ENCODE measurements at regions not wholly inside any gene's neighbourhood (a gene's known extent, or its start where the extent isn't known, plus 50 kb on each side); places are given as distances from the start of the nearest gene placed in this dataset.
A peak's percentile ranks its signal among the peaks of the same experiment; 100 is the strongest.
"Not testable (repeated sequence)": the region's sequence is repeated elsewhere in the genome, so short reads cannot be mapped to it uniquely, and the experiment has no call there.

GRCh38 chr4:33737726-33738125, 2506.6 kb downstream of the ARAP2 start:
- no peak overlapping the region for H2AFZ ChIP-seq (ENCODE audit: low read length)
- H3K9me3 ChIP-seq (ENCODE audit: insufficient read depth, low read depth, low read length) = no peaks in the 10 kb centered on the region
- H3K36me3 ChIP-seq (ENCODE audit: insufficient read depth, low read length) = no peaks in the 10 kb centered on the region
- H3K9ac ChIP-seq (ENCODE audit: low read depth, low read length, poor library complexity, severe bottlenecking) = no peak overlapping the region
- H3K4me2 ChIP-seq (ENCODE audit: low read depth, low read length, poor library complexity, severe bottlenecking) = no peak overlapping the region
- H3K79me2 ChIP-seq (ENCODE audit: insufficient read depth, low read length) = no peaks in the 10 kb centered on the region
- no peaks in the 10 kb centered on the region for H3K9me2 ChIP-seq (replicated peaks; ENCODE audit: low read depth, low read length)
- no peaks in the 10 kb centered on the region for H3F3A ChIP-seq (ENCODE audit: low read depth)
- no peaks in the 10 kb centered on the region for H4K20me1 ChIP-seq (ENCODE audit: insufficient read depth, low read length, poor library complexity, severe bottlenecking)
- no peaks in the 10 kb centered on the region for H3K27me3 ChIP-seq (ENCODE audit: insufficient read depth, low read length, poor library complexity, severe bottlenecking)
- no peak overlapping the region for H3K4me3 ChIP-seq (ENCODE audit: low read length, poor library complexity, severe bottlenecking)
- no peak for TF ChIP-seq CTCF (conservative IDR thresholded peaks at IDR 0.05; ENCODE audit: low read length)
- TF ChIP-seq EZH2phosphoT487 (IDR thresholded peaks at IDR 0.05; ENCODE audit: borderline replicate concordance) = no peak
- no peaks in the 10 kb centered on the region for H3K4me1 ChIP-seq (ENCODE audit: insufficient read depth, low read length, poor library complexity, severe bottlenecking)

- no peaks in the 10 kb centered on the region for H3K79me2 ChIP-seq (ENCODE audit: insufficient read depth, low read length)
- TF ChIP-seq EZH2phosphoT487 (IDR thresholded peaks at IDR 0.05; ENCODE audit: borderline replicate concordance) = no peak
- no peak for TF ChIP-seq CTCF (conservative IDR thresholded peaks at IDR 0.05; ENCODE audit: low read length)
- H2AFZ ChIP-seq (ENCODE audit: low read length) = no peak overlapping the region
- H3K4me2 ChIP-seq (ENCODE audit: low read depth, low read length, poor library complexity, severe bottlenecking) = peak overlapping the region; percentile 24
- H3K9me3 ChIP-seq (ENCODE audit: insufficient read depth, low read depth, low read length) = no peaks in the 10 kb centered on the region
- no peaks in the 10 kb centered on the region for H3K4me1 ChIP-seq (ENCODE audit: insufficient read depth, low read length, poor library complexity, severe bottlenecking)
- no peaks in the 10 kb centered on the region for H3K36me3 ChIP-seq (ENCODE audit: insufficient read depth, low read length)
- no peaks in the 10 kb centered on the region for H3K9me2 ChIP-seq (replicated peaks; ENCODE audit: low read depth, low read length)
- H3K9ac ChIP-seq (ENCODE audit: low read depth, low read length, poor library complexity, severe bottlenecking) = no peak overlapping the region
- H4K20me1 ChIP-seq (ENCODE audit: insufficient read depth, low read length, poor library complexity, severe bottlenecking) = no peaks in the 10 kb centered on the region
- no peak overlapping the region for H3K4me3 ChIP-seq (ENCODE audit: low read length, poor library complexity, severe bottlenecking)
- no peaks in the 10 kb centered on the region for H3F3A ChIP-seq (ENCODE audit: low read depth)
- H3K27me3 ChIP-seq (ENCODE audit: insufficient read depth, low read length, poor library complexity, severe bottlenecking) = no peaks in the 10 kb centered on the region
Observed at GRCh38 chr4:33739884-33740632, 2504.3 kb downstream of the ARAP2 start.

DNA sequence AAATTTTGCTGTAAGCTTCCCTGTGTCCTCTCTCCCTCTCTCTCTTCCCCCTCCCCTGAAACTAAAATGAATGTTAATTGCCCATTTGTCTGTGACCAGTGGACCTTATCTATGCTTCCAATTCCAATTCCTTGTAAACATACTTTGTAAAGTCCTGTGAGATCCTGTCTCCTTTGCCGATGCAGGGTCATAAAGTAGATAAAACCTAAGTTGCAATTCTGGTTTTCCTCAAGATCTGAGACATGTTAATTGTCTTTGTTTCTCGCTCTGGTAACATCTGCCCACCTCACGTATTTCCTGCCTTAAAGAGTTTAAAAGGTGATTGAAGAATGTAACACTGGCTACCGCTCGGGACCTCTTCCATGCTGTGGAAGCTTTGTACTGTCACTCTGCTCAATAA, 2503.4 kb downstream of the ARAP2 start:
- not testable (repeated sequence) for H3K27me3 ChIP-seq (ENCODE audit: insufficient read depth, low read length, poor library complexity, severe bottlenecking); H3F3A ChIP-seq (ENCODE audit: low read depth); H3K36me3 ChIP-seq (ENCODE audit: insufficient read depth, low read length); H3K9ac ChIP-seq (ENCODE audit: low read depth, low read length, poor library complexity, severe bottlenecking); H3K9me2 ChIP-seq (replicated peaks; ENCODE audit: low read depth, low read length); H3K9me3 ChIP-seq (ENCODE audit: insufficient read depth, low read depth, low read length); H3K4me1 ChIP-seq (ENCODE audit: insufficient read depth, low read length, poor library complexity, severe bottlenecking); H2AFZ ChIP-seq (ENCODE audit: low read length); H3K4me3 ChIP-seq (ENCODE audit: low read length, poor library complexity, severe bottlenecking); H3K4me2 ChIP-seq (ENCODE audit: low read depth, low read length, poor library complexity, severe bottlenecking); H4K20me1 ChIP-seq (ENCODE audit: insufficient read depth, low read length, poor library complexity, severe bottlenecking); H3K79me2 ChIP-seq (ENCODE audit: insufficient read depth, low read length)

DNA sequence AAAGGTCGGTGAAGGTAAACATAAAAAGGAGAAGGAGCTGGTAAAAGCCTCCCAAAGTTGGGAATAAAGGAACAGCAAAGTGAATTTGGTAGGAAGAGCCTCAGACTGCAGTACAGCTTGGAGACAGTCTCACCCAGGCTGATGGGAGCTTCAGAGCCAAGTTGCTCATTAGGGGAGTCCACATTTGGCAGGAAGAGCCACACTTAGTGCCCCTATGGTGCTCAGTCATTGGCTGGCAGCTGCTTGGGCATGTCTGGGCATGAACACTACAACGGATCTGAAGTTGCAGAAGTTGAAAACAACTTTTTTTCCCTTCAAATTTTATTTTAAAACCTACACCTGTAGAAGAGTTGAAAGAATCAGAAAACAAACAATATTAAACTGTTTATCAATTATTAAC, 2497.3 kb downstream of the ARAP2 start:
- H3K36me3 ChIP-seq (ENCODE audit: insufficient read depth, low read length) = no peaks in the 10 kb centered on the region
- no peak overlapping the region for H3K9ac ChIP-seq (ENCODE audit: low read depth, low read length, poor library complexity, severe bottlenecking)
- H2AFZ ChIP-seq (ENCODE audit: low read length) = no peak overlapping the region
- H3K9me3 ChIP-seq (ENCODE audit: insufficient read depth, low read depth, low read length) = 0 out of 2 replicates have a peak, but pooled peaks cover 2% of the 10 kb centered on the region
- H3K4me1 ChIP-seq (ENCODE audit: insufficient read depth, low read length, poor library complexity, severe bottlenecking) = no peaks in the 10 kb centered on the region
- H3K79me2 ChIP-seq (ENCODE audit: insufficient read depth, low read length) = no peaks in the 10 kb centered on the region
- H3F3A ChIP-seq (ENCODE audit: low read depth) = no peaks in the 10 kb centered on the region
- H4K20me1 ChIP-seq (ENCODE audit: insufficient read depth, low read length, poor library complexity, severe bottlenecking) = no peaks in the 10 kb centered on the region
- no peaks in the 10 kb centered on the region for H3K9me2 ChIP-seq (replicated peaks; ENCODE audit: low read depth, low read length)
- no peaks in the 10 kb centered on the region for H3K27me3 ChIP-seq (ENCODE audit: insufficient read depth, low read length, poor library complexity, severe bottlenecking)
- no peak for TF ChIP-seq CTCF (conservative IDR thresholded peaks at IDR 0.05; ENCODE audit: low read length)
- no peak for TF ChIP-seq EZH2phosphoT487 (IDR thresholded peaks at IDR 0.05; ENCODE audit: borderline replicate concordance)
- no peak overlapping the region for H3K4me2 ChIP-seq (ENCODE audit: low read depth, low read length, poor library complexity, severe bottlenecking)
- H3K4me3 ChIP-seq (ENCODE audit: low read length, poor library complexity, severe bottlenecking) = no peak overlapping the region

All from Loucy (cell line).